ENCODE measurements at regions not wholly inside any gene's neighbourhood (a gene's known extent, or its start where the extent isn't known, plus 50 kb on each side); places are given as distances from the start of the nearest gene placed in this dataset.

GRCh38 chr6:48206091-48206490 lies 95.1 kb upstream of the PTCHD4 start:
- no peaks in the 10 kb centered on the region for H3K27me3 ChIP-seq (ENCODE audit: control insufficient read depth in 4 of 4, insufficient read depth in 4 of 4, low read length in 3 of 4)
- H3K9me3 ChIP-seq (ENCODE audit: control insufficient read depth in 4 of 4, low read length in 3 of 4): peaks cover 0 to 7% (median 0%) of the 10 kb centered on the region in 4 donors
- no peak overlapping the region for H3K27ac ChIP-seq (ENCODE audit: low read depth in 1 of 2, low read length in 2 of 2)
- 96% methylated on average over 1 of the region's 1 CpG for WGBS
- H3K9ac ChIP-seq (ENCODE audit: low read depth in 1 of 2, low read length in 2 of 2): no peak overlapping the region
- no peak for TF ChIP-seq ZBTB33 (IDR thresholded peaks at IDR 0.05)
- TF ChIP-seq HNF4G (IDR thresholded peaks at IDR 0.05): no peak
- TF ChIP-seq FOXA2 (IDR thresholded peaks at IDR 0.05): no peak
- TF ChIP-seq RAD21 (IDR thresholded peaks at IDR 0.05): no peak
- TF ChIP-seq REST (IDR thresholded peaks at IDR 0.05): no peak
- no peak for TF ChIP-seq RXRA (IDR thresholded peaks at IDR 0.05)
- TF ChIP-seq EGR1 (IDR thresholded peaks at IDR 0.05; ENCODE audit: low read depth in 2 of 2): no peak
- TF ChIP-seq GABPA (IDR thresholded peaks at IDR 0.05 in 1 of 2, conservative IDR thresholded peaks at IDR 0.05 in 1 of 2): no peak
- no peak for TF ChIP-seq TAF1 (conservative IDR thresholded peaks at IDR 0.05)
- TF ChIP-seq CTCF (IDR thresholded peaks at IDR 0.05; ENCODE audit: low read depth, low read length, missing input control): no peak
- no peak for TF ChIP-seq HNF4A (conservative IDR thresholded peaks at IDR 0.05)
- no peak for TF ChIP-seq YY1 (IDR thresholded peaks at IDR 0.05)
- no peak for TF ChIP-seq JUND (IDR thresholded peaks at IDR 0.05)
- TF ChIP-seq NR2F2 (IDR thresholded peaks at IDR 0.05): no peak
- no peak for TF ChIP-seq SP1 (IDR thresholded peaks at IDR 0.05)
- TF ChIP-seq FOXA1 (IDR thresholded peaks at IDR 0.05): no peak
- TF ChIP-seq MAX (IDR thresholded peaks at IDR 0.05): no peak
- TF ChIP-seq ATF3 (IDR thresholded peaks at IDR 0.05): no peak
- H3K36me3 ChIP-seq (ENCODE audit: control insufficient read depth in 4 of 4, insufficient read depth in 3 of 4, low read depth in 1 of 4, low read length in 3 of 4): no peaks in the 10 kb centered on the region
- no peak for DNase-seq (ENCODE audit: low spot score)
- H3K4me3 ChIP-seq (ENCODE audit: low read depth in 1 of 3, low read length in 3 of 3): no peak overlapping the region
- H3K4me1 ChIP-seq (ENCODE audit: control insufficient read depth in 4 of 4, insufficient read depth in 4 of 4, low read length in 3 of 4): no peaks in the 10 kb centered on the region

All from liver (tissue), 8 donors.